ENCODE measurements at regions not wholly inside any gene's neighbourhood (a gene's known extent, or its start where the extent isn't known, plus 50 kb on each side); places are given as distances from the start of the nearest gene placed in this dataset.
A peak's percentile ranks its signal among the peaks of the same experiment; 100 is the strongest.

GRCh38 chr12:31843398-31844095 lies 114.7 kb upstream of the AMN1 start (continued):
- TF ChIP-seq, protein P1, sequence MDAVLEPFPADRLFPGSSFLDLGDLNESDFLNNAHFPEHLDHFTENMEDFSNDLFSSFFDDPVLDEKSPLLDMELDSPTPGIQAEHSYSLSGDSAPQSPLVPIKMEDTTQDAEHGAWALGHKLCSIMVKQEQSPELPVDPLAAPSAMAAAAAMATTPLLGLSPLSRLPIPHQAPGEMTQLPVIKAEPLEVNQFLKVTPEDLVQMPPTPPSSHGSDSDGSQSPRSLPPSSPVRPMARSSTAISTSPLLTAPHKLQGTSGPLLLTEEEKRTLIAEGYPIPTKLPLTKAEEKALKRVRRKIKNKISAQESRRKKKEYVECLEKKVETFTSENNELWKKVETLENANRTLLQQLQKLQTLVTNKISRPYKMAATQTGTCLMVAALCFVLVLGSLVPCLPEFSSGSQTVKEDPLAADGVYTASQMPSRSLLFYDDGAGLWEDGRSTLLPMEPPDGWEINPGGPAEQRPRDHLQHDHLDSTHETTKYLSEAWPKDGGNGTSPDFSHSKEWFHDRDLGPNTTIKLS (IDR thresholded peaks at IDR 0.05; ENCODE audit: borderline replicate concordance, low read depth), result no peak
- no peak for TF ChIP-seq MTA1 (IDR thresholded peaks at IDR 0.05; ENCODE audit: borderline replicate concordance)
- no peak for TF ChIP-seq DNMT1 (IDR thresholded peaks at IDR 0.05)
- no peak for TF ChIP-seq ZNF282 (CRISPR knock-in tag; IDR thresholded peaks at IDR 0.05)
- TF ChIP-seq CREB3 (tag; conservative IDR thresholded peaks at IDR 0.05; ENCODE audit: low read depth), result no peak
- TF ChIP-seq CBX1 (IDR thresholded peaks at IDR 0.05; ENCODE audit: low read depth), result 0 out of 2 replicates have a peak, but pooled peaks have one; percentile 35
- no peak for TF ChIP-seq GABPA (tag; conservative IDR thresholded peaks at IDR 0.05; ENCODE audit: low read depth)
- no peak for TF ChIP-seq GTF2A2 (tag; IDR thresholded peaks at IDR 0.05)
- TF ChIP-seq USF2 (CRISPR knock-in tag; IDR thresholded peaks at IDR 0.05), result no peak
- no peak for TF ChIP-seq MTA2 (IDR thresholded peaks at IDR 0.05; ENCODE audit: low read depth)
- TF ChIP-seq ZNF24 (IDR thresholded peaks at IDR 0.05), result no peak
- no peak for TF ChIP-seq ZNF347 (CRISPR knock-in tag; IDR thresholded peaks at IDR 0.05; ENCODE audit: low read depth)
- TF ChIP-seq RNF2 (IDR thresholded peaks at IDR 0.05), result no peak; the same call in 1 of the 2 replicates
- TF ChIP-seq CBX3 (IDR thresholded peaks at IDR 0.05; ENCODE audit: borderline replicate concordance in 1 of 2, low read length in 2 of 2), result peak in 1 of 2 experiments; percentile 48; a peak in 1 of 3 replicates
- 0 out of 2 replicates have a peak, but pooled peaks have one; percentile 5 for TF ChIP-seq MAFG (tag; conservative IDR thresholded peaks at IDR 0.05)
- no peak for TF ChIP-seq SRSF7 (optimal IDR thresholded peaks at IDR 0.05; ENCODE audit: low read depth, low read length)
- no peak for TF ChIP-seq ELF4 (CRISPR knock-in tag; IDR thresholded peaks at IDR 0.05)
- peak; percentile 72 for TF ChIP-seq TCF3 (CRISPR knock-in tag; IDR thresholded peaks at IDR 0.05)
- no peak for TF ChIP-seq RBM17 (IDR thresholded peaks at IDR 0.05; ENCODE audit: borderline replicate concordance, low read depth, low read length)
- TF ChIP-seq, protein P2, sequence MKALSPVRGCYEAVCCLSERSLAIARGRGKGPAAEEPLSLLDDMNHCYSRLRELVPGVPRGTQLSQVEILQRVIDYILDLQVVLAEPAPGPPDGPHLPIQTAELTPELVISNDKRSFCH (CRISPR knock-in tag; IDR thresholded peaks at IDR 0.05), result no peak
- TF ChIP-seq, protein P2 (tag; IDR thresholded peaks at IDR 0.05), result 0 out of 2 replicates have a peak, but pooled peaks have one; percentile 47
- peak in 1 of 2 experiments; percentile 73; a peak in 1 of 4 replicates for TF ChIP-seq SRF (CRISPR knock-in tag; IDR thresholded peaks at IDR 0.05)
- no peak for TF ChIP-seq SMAD2 (IDR thresholded peaks at IDR 0.05; ENCODE audit: low read depth, low read length)
- 0 out of 2 replicates have a peak, but pooled peaks have one; percentile 56 for TF ChIP-seq SMARCE1 (IDR thresholded peaks at IDR 0.05)
- peak; percentile 74 for TF ChIP-seq CBFA2T2 (conservative IDR thresholded peaks at IDR 0.05)
- TF ChIP-seq ATF1 (CRISPR knock-in tag; IDR thresholded peaks at IDR 0.05), result no peak
- TF ChIP-seq ATF1 (tag; IDR thresholded peaks at IDR 0.05), result no peak
- no peak for TF ChIP-seq BRD4 (IDR thresholded peaks at IDR 0.05)
- no peak for TF ChIP-seq TAF7 (tag; IDR thresholded peaks at IDR 0.05)
- TF ChIP-seq SMARCA4 (IDR thresholded peaks at IDR 0.05), result peak; percentile 80

All from K562 (cell line).